KMS-11 (cell line): ENCODE measurements at regions not wholly inside any gene's neighbourhood (a gene's known extent, or its start where the extent isn't known, plus 50 kb on each side); places are given as distances from the start of the nearest gene placed in this dataset.

ENCODE experiments used
- H2AFZ ChIP-seq: fragments of 200-600 bp; sonication (generic); 2 replicates; pipeline ENCODE4 v1.6.1; 2016; ENCODE audit warnings: antibody characterized with exemption, mixed run types, low read depth
- H3K27ac ChIP-seq: fragments of 200-600 bp; sonication (generic); 2 replicates; pipeline ENCODE4 v1.6.1; 2016; ENCODE audit warnings: mild to moderate bottlenecking, mixed run types
- H3K27me3 ChIP-seq: fragments of 200-600 bp; sonication (generic); 2 replicates; pipeline ENCODE4 v1.6.1; 2017; ENCODE audit warnings: mild to moderate bottlenecking, low read depth, mixed run types, moderate library complexity; ENCODE audit not compliant: insufficient read depth
- H3K36me3 ChIP-seq: fragments of 200-600 bp; sonication (generic); 2 replicates; pipeline ENCODE4 v1.6.1; 2017; ENCODE audit warnings: mild to moderate bottlenecking, mixed run types; ENCODE audit not compliant: insufficient read depth
- H3K4me1 ChIP-seq: fragments of 200-600 bp; sonication (generic); 2 replicates; pipeline ENCODE4 v1.6.1; 2016; ENCODE audit warnings: mild to moderate bottlenecking, low read depth, mixed run types; ENCODE audit not compliant: poor library complexity, severe bottlenecking
- H3K4me2 ChIP-seq: fragments of 200-600 bp; sonication (generic); 2 replicates; pipeline ENCODE4 v1.7.0; 2016; ENCODE audit warnings: mild to moderate bottlenecking, mixed run types
- H3K4me3 ChIP-seq: fragments of 200-600 bp; sonication (generic); IDR thresholded peaks from 2 replicates; pipeline ENCODE4 v1.6.1; 2017; ENCODE audit warnings: low read depth, low read length, mixed read lengths; ENCODE audit not compliant: insufficient read depth
- H3K79me2 ChIP-seq: fragments of 200-600 bp; sonication (generic); 2 replicates; pipeline ENCODE4 v1.6.1; 2016; ENCODE audit warnings: low read depth, mixed run types; ENCODE audit not compliant: insufficient read depth
- H3K9ac ChIP-seq: fragments of 200-600 bp; sonication (generic); 2 replicates; pipeline ENCODE4 v1.6.1; 2016; ENCODE audit warnings: mild to moderate bottlenecking, mixed run types
- H4K20me1 ChIP-seq: fragments of 200-600 bp; sonication (generic); 2 replicates; pipeline ENCODE4 v1.6.1; 2016; ENCODE audit warnings: mild to moderate bottlenecking, mixed run types; ENCODE audit not compliant: insufficient read depth
- CTCF ChIP-seq: fragments of 200-600 bp; sonication (generic); conservative IDR thresholded peaks from 2 replicates; pipeline ENCODE4 v1.6.1; 2017; ENCODE audit warnings: low read depth, mild to moderate bottlenecking, antibody characterized with exemption, low read length, moderate library complexity, mixed read lengths

- no peaks in the 10 kb centered on the region for H3K79me2 ChIP-seq
- H3K4me1 ChIP-seq: no peaks in the 10 kb centered on the region
- no peaks in the 10 kb centered on the region for H4K20me1 ChIP-seq
- no peak overlapping the region for H3K4me2 ChIP-seq
- H2AFZ ChIP-seq: no peak overlapping the region
- H3K36me3 ChIP-seq: no peaks in the 10 kb centered on the region
- H3K27ac ChIP-seq: no peak overlapping the region
- no peak for TF ChIP-seq CTCF
- no peak overlapping the region for H3K4me3 ChIP-seq
- no peaks in the 10 kb centered on the region for H3K27me3 ChIP-seq
- no peak overlapping the region for H3K9ac ChIP-seq
Observed at GRCh38 chr7:41245916-41246315, 457.0 kb downstream of the INHBA start.

GRCh38 chr7:41244246-41244645 lies 458.6 kb downstream of the INHBA start:
- no peak for TF ChIP-seq CTCF
- Histone ChIP-seq H3K79me2 (no peaks in the 10 kb centered on the region), H3K4me3 (no peak overlapping the region), H3K4me2 (no peak overlapping the region), H3K9ac (no peak overlapping the region), H3K27ac (no peak overlapping the region), H4K20me1 (no peaks in the 10 kb centered on the region), H3K36me3 (no peaks in the 10 kb centered on the region), H3K27me3 (no peaks in the 10 kb centered on the region), H3K4me1 (no peaks in the 10 kb centered on the region), H2AFZ (no peak overlapping the region)

- Histone ChIP-seq H3K4me2 (no peak overlapping the region), H3K36me3 (no peaks in the 10 kb centered on the region), H3K4me3 (no peak overlapping the region), H3K79me2 (no peaks in the 10 kb centered on the region), H3K4me1 (no peaks in the 10 kb centered on the region), H4K20me1 (no peaks in the 10 kb centered on the region), H2AFZ (no peak overlapping the region), H3K9ac (no peak overlapping the region), H3K27me3 (no peaks in the 10 kb centered on the region), H3K27ac (no peak overlapping the region)
- no peak for TF ChIP-seq CTCF
Observed at GRCh38 chr7:41241641-41242040, 461.2 kb downstream of the INHBA start.

GRCh38 chr7:41239596-41239995 lies 463.3 kb downstream of the INHBA start:
- no peak overlapping the region for H3K4me3 ChIP-seq

More at GRCh38 chr7:41239596-41239995, 463.3 kb downstream of the INHBA start:
- Histone ChIP-seq H3K79me2 (no peaks in the 10 kb centered on the region), H4K20me1 (no peaks in the 10 kb centered on the region), H3K27ac (no peak overlapping the region), H3K36me3 (no peaks in the 10 kb centered on the region), H3K27me3 (no peaks in the 10 kb centered on the region), H3K4me1 (no peaks in the 10 kb centered on the region), H3K9ac (no peak overlapping the region), H2AFZ (no peak overlapping the region), H3K4me2 (no peak overlapping the region)
- no peak for TF ChIP-seq CTCF
